Type B pancreatic cell (in vitro differentiated cells): ENCODE measurements at regions not wholly inside any gene's neighbourhood (a gene's known extent, or its start where the extent isn't known, plus 50 kb on each side); places are given as distances from the start of the nearest gene placed in this dataset.

ENCODE experiments used
- DNase-seq: peaks from one replicate; pipeline ENCODE4 v3.0.0; 2021; ENCODE audit warnings: mixed read lengths; ENCODE audit not compliant: unreplicated experiment; ENCODE audit errors: extremely low spot score
- H3K27ac Mint-ChIP-seq: 2 replicates; pipeline ENCODE4 v1.8.0; 2021; ENCODE audit warnings: mild to moderate bottlenecking, mixed read lengths
- H3K27me3 Mint-ChIP-seq: 2 replicates; pipeline ENCODE4 v1.8.0; 2021; ENCODE audit warnings: mixed read lengths
- H3K36me3 Mint-ChIP-seq: 2 replicates; pipeline ENCODE4 v1.8.0; 2021; ENCODE audit warnings: mixed read lengths
- H3K4me1 Mint-ChIP-seq: one replicate; pipeline ENCODE4 v1.8.0; 2021; ENCODE audit warnings: mixed read lengths; ENCODE audit not compliant: unreplicated experiment
- H3K4me3 Mint-ChIP-seq: 2 replicates; pipeline ENCODE4 v1.8.0; 2021; ENCODE audit warnings: mild to moderate bottlenecking, mixed read lengths
- H3K9me3 Mint-ChIP-seq: 2 replicates; pipeline ENCODE4 v1.8.0; 2021; ENCODE audit warnings: mixed read lengths
- TF ChIP-seq, protein P1 (sequence below): fragments of 200-600 bp; sonication (generic); conservative IDR thresholded peaks from 2 replicates; pipeline ENCODE4 v1.5.0; 2021; ENCODE audit warnings: antibody characterized with exemption, mild to moderate bottlenecking

DNA sequence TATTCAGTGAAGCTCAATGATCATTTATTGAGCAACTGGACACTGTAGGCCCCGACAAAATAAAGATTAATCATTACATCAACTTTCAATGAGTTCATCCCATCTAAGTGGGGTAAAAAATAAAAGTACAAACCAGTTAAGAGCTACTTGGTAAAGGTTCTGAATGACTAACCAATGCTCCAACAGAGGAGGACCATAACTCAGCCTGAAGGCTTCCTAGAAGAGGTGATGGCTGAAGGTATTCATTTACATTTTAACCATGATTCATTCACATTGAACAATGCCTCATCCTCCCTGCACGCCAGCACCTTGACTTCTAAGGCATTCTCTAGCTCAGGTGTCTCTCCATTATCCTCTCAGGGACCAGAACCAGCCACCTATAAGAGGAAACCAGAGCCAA lies 201.4 kb downstream of the ZNF462 start:
- no peaks in the 10 kb centered on the region for H3K9me3 Mint-ChIP-seq
- no peaks in the 10 kb centered on the region for H3K36me3 Mint-ChIP-seq
- H3K4me3 Mint-ChIP-seq, result no peak overlapping the region

DNA sequence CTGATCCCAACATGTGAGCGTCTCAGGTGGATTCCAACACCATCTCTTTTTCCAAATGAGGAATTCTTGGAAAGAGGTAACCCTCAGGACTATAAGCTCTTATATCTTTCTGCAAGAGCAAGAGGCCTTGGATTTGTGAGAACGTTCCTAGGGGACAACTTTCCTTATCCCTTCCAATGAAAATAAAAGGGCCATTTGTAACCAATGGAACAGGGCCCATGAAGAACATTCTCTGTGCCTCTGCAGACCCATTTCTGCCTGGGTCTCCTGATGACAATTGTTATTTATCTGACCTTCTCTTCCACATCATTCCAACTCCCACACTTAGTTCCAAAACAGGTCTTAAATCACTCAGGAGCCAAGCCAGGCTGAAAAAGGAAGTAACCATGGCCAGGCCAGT lies 202.6 kb downstream of the ZNF462 start:
- peaks cover 9% of the 10 kb centered on the region for H3K4me1 Mint-ChIP-seq
- no peaks in the 10 kb centered on the region for H3K9me3 Mint-ChIP-seq
- H3K27me3 Mint-ChIP-seq, result no peaks in the 10 kb centered on the region
- no peak overlapping the region for H3K4me3 Mint-ChIP-seq
- DNase-seq, result no peak
- H3K27ac Mint-ChIP-seq, result no peak overlapping the region
- H3K36me3 Mint-ChIP-seq, result no peaks in the 10 kb centered on the region
- TF ChIP-seq, protein P1, sequence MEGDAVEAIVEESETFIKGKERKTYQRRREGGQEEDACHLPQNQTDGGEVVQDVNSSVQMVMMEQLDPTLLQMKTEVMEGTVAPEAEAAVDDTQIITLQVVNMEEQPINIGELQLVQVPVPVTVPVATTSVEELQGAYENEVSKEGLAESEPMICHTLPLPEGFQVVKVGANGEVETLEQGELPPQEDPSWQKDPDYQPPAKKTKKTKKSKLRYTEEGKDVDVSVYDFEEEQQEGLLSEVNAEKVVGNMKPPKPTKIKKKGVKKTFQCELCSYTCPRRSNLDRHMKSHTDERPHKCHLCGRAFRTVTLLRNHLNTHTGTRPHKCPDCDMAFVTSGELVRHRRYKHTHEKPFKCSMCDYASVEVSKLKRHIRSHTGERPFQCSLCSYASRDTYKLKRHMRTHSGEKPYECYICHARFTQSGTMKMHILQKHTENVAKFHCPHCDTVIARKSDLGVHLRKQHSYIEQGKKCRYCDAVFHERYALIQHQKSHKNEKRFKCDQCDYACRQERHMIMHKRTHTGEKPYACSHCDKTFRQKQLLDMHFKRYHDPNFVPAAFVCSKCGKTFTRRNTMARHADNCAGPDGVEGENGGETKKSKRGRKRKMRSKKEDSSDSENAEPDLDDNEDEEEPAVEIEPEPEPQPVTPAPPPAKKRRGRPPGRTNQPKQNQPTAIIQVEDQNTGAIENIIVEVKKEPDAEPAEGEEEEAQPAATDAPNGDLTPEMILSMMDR, result no peak

More for the DNA sequence above, 201.4 kb downstream of the ZNF462 start:
- Mint-ChIP-seq H3K4me1 (peaks cover 9% of the 10 kb centered on the region), H3K27ac (no peak overlapping the region), H3K27me3 (no peaks in the 10 kb centered on the region)
- no peak for DNase-seq
- TF ChIP-seq, protein P1, result no peak

DNA sequence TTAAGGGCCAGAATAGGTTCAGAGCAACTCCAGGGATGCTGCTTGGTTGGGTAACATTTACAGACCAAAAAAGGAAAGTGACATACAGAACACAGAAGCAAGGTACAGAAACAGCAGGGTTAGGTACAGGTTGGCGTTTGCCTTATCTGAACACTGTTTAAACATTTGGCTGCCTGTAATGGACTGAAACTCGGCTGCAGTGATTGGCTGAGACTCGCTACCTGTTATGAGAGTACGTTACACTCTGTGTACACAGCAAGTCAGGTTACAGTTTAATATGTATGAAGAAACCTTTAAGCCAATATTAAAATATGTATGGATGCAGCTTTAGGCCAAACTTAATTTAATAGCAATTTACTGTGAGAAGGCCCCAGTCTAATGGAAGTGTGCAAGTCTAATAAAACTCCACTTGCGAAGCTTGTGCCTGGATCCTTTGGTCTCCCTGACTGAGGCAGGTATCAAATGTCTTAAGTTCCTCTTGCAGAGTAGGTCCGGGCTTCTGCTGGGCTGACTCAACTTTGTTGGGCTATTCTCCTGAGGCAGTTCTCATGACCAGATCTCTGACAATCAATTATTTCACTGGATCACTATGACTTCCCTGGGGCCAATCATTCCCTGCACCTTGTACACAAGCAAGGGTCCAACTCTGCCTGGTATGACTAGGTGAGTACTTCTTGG lies 204.9 kb downstream of the ZNF462 start:
- H3K4me1 Mint-ChIP-seq, result peaks cover 11% of the 10 kb centered on the region
- no peaks in the 10 kb centered on the region for H3K9me3 Mint-ChIP-seq
- no peak for DNase-seq
- no peaks in the 10 kb centered on the region for H3K27me3 Mint-ChIP-seq
- TF ChIP-seq, protein P1, result no peak
- H3K36me3 Mint-ChIP-seq, result no peaks in the 10 kb centered on the region
- H3K27ac Mint-ChIP-seq, result no peak overlapping the region
- no peak overlapping the region for H3K4me3 Mint-ChIP-seq

DNA sequence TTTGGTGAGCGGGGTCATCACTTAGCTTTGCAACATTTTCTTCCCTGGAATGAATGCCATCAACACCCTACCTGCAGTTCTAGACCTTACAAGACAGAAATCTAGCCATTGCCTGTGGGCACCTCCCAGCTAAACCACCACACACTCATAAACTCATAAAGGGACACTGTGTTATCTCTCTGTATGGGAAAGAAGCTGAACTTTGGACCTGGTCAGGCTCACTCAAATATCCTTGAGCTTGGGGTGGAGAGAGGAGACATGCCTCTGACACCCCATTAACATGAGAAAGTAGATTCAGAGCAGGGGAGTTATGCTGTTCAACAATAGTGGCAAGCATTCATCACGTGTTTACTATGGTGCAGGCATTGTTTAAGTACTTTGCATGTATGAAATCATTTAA lies 205.6 kb downstream of the ZNF462 start:
- DNase-seq, result no peak
- TF ChIP-seq, protein P1, result no peak
- Mint-ChIP-seq H3K36me3 (no peaks in the 10 kb centered on the region), H3K9me3 (no peaks in the 10 kb centered on the region), H3K27ac (peak overlapping the region; percentile 1), H3K4me1 (peaks cover 11% of the 10 kb centered on the region), H3K4me3 (no peak overlapping the region), H3K27me3 (no peaks in the 10 kb centered on the region)

DNA sequence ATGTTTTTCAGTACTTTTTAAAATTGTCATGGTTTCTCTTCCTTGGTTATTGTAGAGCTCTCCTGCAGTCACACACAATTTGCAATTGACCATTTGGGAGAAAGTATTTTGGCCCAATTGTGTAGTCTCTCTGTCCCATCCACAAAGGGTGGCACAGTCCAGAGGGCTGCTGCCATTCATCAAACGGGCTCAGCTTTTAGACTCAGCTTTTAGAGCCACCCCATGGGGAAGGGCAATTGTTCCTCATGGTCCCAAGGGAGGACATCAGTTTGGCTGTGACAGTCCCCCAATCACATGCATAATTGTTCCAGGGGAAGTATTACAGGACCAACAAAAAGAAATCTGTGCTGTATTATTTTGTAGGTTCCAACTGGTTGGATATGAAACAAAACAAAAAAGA lies 207.6 kb downstream of the ZNF462 start:
- no peak overlapping the region for H3K4me3 Mint-ChIP-seq
- TF ChIP-seq, protein P1, result no peak

More for the DNA sequence above, 207.6 kb downstream of the ZNF462 start:
- H3K27ac Mint-ChIP-seq, result no peak overlapping the region
- H3K27me3 Mint-ChIP-seq, result no peaks in the 10 kb centered on the region
- H3K9me3 Mint-ChIP-seq, result no peaks in the 10 kb centered on the region
- H3K4me1 Mint-ChIP-seq, result peaks cover 11% of the 10 kb centered on the region
- no peak for DNase-seq
- H3K36me3 Mint-ChIP-seq, result no peaks in the 10 kb centered on the region
